H1 (cell line): ENCODE measurements at regions not wholly inside any gene's neighbourhood (a gene's known extent, or its start where the extent isn't known, plus 50 kb on each side); places are given as distances from the start of the nearest gene placed in this dataset.

ENCODE experiments used
- CTCF ChIA-PET: fragments of 300-600 bp; sonication (Branson Sonifier 250); formaldehyde crosslinking; loops from one replicate; lab custom pipeline; 2021; ENCODE audit not compliant: partially characterized antibody; lab: Charles Lee
- POLR2A ChIA-PET: fragments of 300-600 bp; sonication (Branson Sonifier 250); formaldehyde crosslinking; loops from one replicate; lab custom pipeline; 2021; ENCODE audit warnings: inconsistent platforms; ENCODE audit not compliant: partially characterized antibody; lab: Charles Lee
- DNase-seq, 2 experiments: peaks; one replicate each; pipeline versions ENCODE4 v3.0.0 to v3.0.0-alpha.2; 2010 to 2022; ENCODE audit warnings: low spot score in 2 of 2, low read depth in 1 of 2, mixed read lengths in 1 of 2
- FAIRE-seq: peaks from 2 replicates; lab custom pipeline; 2011; peaks lifted over from hg19 to GRCh38; lab: Jason Lieb, UNC
- H2AFZ ChIP-seq: 2 replicates; pipeline ENCODE4 v1.8.1; 2012; ENCODE audit warnings: low read length, inconsistent platforms
- H2AK5ac ChIP-seq: 2 replicates; pipeline ENCODE4 v1.6.1; 2013; ENCODE audit warnings: low read depth, low read length
- H2BK120ac ChIP-seq: replicated peaks from 2 replicates; pipeline ENCODE3; 2013; ENCODE audit warnings: low read depth, low read length, inconsistent platforms
- H2BK12ac ChIP-seq: 2 replicates; pipeline ENCODE4 v1.6.1; 2013; ENCODE audit warnings: low read depth, low read length
- H2BK15ac ChIP-seq: 2 replicates; pipeline ENCODE4 v1.6.1; 2013; ENCODE audit warnings: low read length
- H2BK20ac ChIP-seq: 2 replicates; pipeline ENCODE4 v1.6.1; 2013; ENCODE audit warnings: low read length
- H2BK5ac ChIP-seq: 2 replicates; pipeline ENCODE4 v1.6.1; 2013; ENCODE audit warnings: low read depth, low read length
- H3K14ac ChIP-seq: 2 replicates; pipeline ENCODE4 v1.6.1; 2013; ENCODE audit warnings: inconsistent platforms; ENCODE audit not compliant: insufficient read length
- H3K18ac ChIP-seq: 2 replicates; pipeline ENCODE4 v1.6.1; 2013; ENCODE audit warnings: low read length; ENCODE audit errors: extremely low read depth
- H3K23ac ChIP-seq: 2 replicates; pipeline ENCODE4 v1.6.1; 2013; ENCODE audit warnings: inconsistent platforms; ENCODE audit not compliant: insufficient read length
- H3K23me2 ChIP-seq: 2 replicates; pipeline ENCODE4 v1.6.1; 2013; ENCODE audit warnings: low read depth, low read length
- H3K27ac ChIP-seq: 2 replicates; pipeline ENCODE4 v1.6.1; 2011; ENCODE audit warnings: low read depth, low read length, inconsistent platforms
- H3K27me3 ChIP-seq, 4 experiments: replicated peaks in 1 of 4; 1 replicate in 1 of 4; 2 replicates in 3 of 4; pipeline versions ENCODE4 v1.6.1 to v1.8.1; 2011 to 2013; ENCODE audit warnings: low read length in 3 of 4, mild to moderate bottlenecking in 3 of 4, inconsistent platforms in 2 of 4, mixed read lengths in 2 of 4, moderate library complexity in 1 of 4; ENCODE audit not compliant: control insufficient read depth in 3 of 4, insufficient read depth in 3 of 4; ENCODE audit errors: extremely low read depth in 1 of 4
- H3K36me3 ChIP-seq, 4 experiments: 2 replicates each; pipeline versions ENCODE4 v1.6.1 to v1.8.1; 2011 to 2013; ENCODE audit warnings: mild to moderate bottlenecking in 4 of 4, low read length in 3 of 4, moderate library complexity in 2 of 4, control low read depth in 1 of 4, inconsistent platforms in 1 of 4; ENCODE audit not compliant: insufficient read depth in 4 of 4, control insufficient read depth in 2 of 4
- H3K4ac ChIP-seq: replicated peaks from 2 replicates; pipeline ENCODE3; 2013; ENCODE audit warnings: low read length, low read depth, mixed read lengths, inconsistent platforms; ENCODE audit not compliant: insufficient read length
- H3K4me1 ChIP-seq, 4 experiments: replicated peaks in 1 of 4; 1 replicate in 1 of 4; 2 replicates in 3 of 4; pipeline versions ENCODE4 v1.6.1 to v1.8.1; 2011 to 2013; ENCODE audit warnings: low read length in 3 of 4, inconsistent platforms in 2 of 4, mixed read lengths in 1 of 4; ENCODE audit not compliant: insufficient read depth in 4 of 4, control insufficient read depth in 3 of 4
- H3K4me2 ChIP-seq, 2 experiments: 2 replicates each; pipeline versions ENCODE4 v1.6.1 to v1.8.1; 2011 to 2013; ENCODE audit warnings: low read depth in 2 of 2, low read length in 2 of 2, control low read depth in 1 of 2, inconsistent platforms in 1 of 2, mild to moderate bottlenecking in 1 of 2; ENCODE audit not compliant: insufficient read depth in 1 of 2
- H3K4me3 ChIP-seq, 4 experiments: fragments of 200-600, 300-600 bp in 1 of 4; sonication (generic), shearing (Covaris generic), sonication (Bioruptor Twin) in 1 of 4; 2 replicates each; pipeline versions ENCODE4 v1.5.1 to v1.8.1; 2011 to 2016; ENCODE audit warnings: low read length in 4 of 4, low read depth in 3 of 4, control low read depth in 2 of 4, inconsistent platforms in 2 of 4, mild to moderate bottlenecking in 2 of 4, mixed read lengths in 1 of 4, moderate library complexity in 1 of 4; ENCODE audit not compliant: insufficient read depth in 2 of 4; ENCODE audit errors: extremely low read depth in 1 of 4
- H3K56ac ChIP-seq: replicated peaks from 2 replicates; pipeline ENCODE3; 2013; ENCODE audit warnings: low read depth, mild to moderate bottlenecking, mixed read lengths, low read length, inconsistent platforms; ENCODE audit not compliant: insufficient read length
- H3K79me1 ChIP-seq: 2 replicates; pipeline ENCODE4 v1.6.1; 2013; ENCODE audit warnings: low read depth, low read length, control low read depth
- H3K79me2 ChIP-seq, 2 experiments: 2 replicates each; pipeline versions ENCODE4 v1.6.1 to v1.8.1; 2012 to 2013; ENCODE audit warnings: low read length in 2 of 2, mild to moderate bottlenecking in 2 of 2, inconsistent platforms in 1 of 2; ENCODE audit not compliant: insufficient read depth in 2 of 2, control insufficient read depth in 1 of 2
- H3K9ac ChIP-seq, 4 experiments: replicated peaks in 1 of 4; 1 replicate in 1 of 4; 2 replicates in 3 of 4; pipeline versions ENCODE4 v1.6.1 to v1.8.1; 2011 to 2013; ENCODE audit warnings: low read depth in 3 of 4, low read length in 3 of 4, control low read depth in 2 of 4, mild to moderate bottlenecking in 2 of 4, moderate library complexity in 2 of 4, inconsistent platforms in 1 of 4; ENCODE audit errors: extremely low read depth in 1 of 4
- H3K9me3 ChIP-seq, 2 experiments: 2 replicates each; pipeline versions ENCODE4 v1.6.1 to v1.8.1; 2012 to 2013; ENCODE audit warnings: mild to moderate bottlenecking in 2 of 2, moderate library complexity in 2 of 2, control low read depth in 1 of 2, inconsistent platforms in 1 of 2, low read depth in 1 of 2, low read length in 1 of 2, mixed read lengths in 1 of 2; ENCODE audit not compliant: insufficient read depth in 2 of 2
- H4K20me1 ChIP-seq, 2 experiments: replicated peaks in 1 of 2; 2 replicates each; pipeline versions ENCODE3 to v1.8.1; 2011 to 2013; ENCODE audit warnings: inconsistent platforms in 2 of 2, low read length in 2 of 2, mild to moderate bottlenecking in 1 of 2; ENCODE audit not compliant: insufficient read depth in 2 of 2, control insufficient read depth in 1 of 2
- H4K5ac ChIP-seq: 2 replicates; pipeline ENCODE4 v1.6.1; 2013; ENCODE audit warnings: low read length, low read depth, mixed read lengths, inconsistent platforms; ENCODE audit not compliant: insufficient read length
- H4K8ac ChIP-seq: 2 replicates; pipeline ENCODE4 v1.8.0; 2013; ENCODE audit warnings: mild to moderate bottlenecking, moderate library complexity, low read length, inconsistent platforms; ENCODE audit not compliant: insufficient read depth; ENCODE audit errors: extremely low read depth
- H4K91ac ChIP-seq: replicated peaks from 2 replicates; pipeline ENCODE3; 2013; ENCODE audit warnings: low read length, mixed read lengths, inconsistent platforms; ENCODE audit not compliant: insufficient read length
- NRF1 ChIP-seq: IDR thresholded peaks from 2 replicates; pipeline ENCODE4 v1.6.1; 2011; ENCODE audit warnings: mild to moderate bottlenecking, low read depth, low read length, improper control_type of control experiment
- RXRA ChIP-seq: IDR thresholded peaks from 2 replicates; pipeline ENCODE4 v1.6.1; 2011; ENCODE audit warnings: low read depth, mild to moderate bottlenecking, low read length, moderate library complexity; ENCODE audit not compliant: insufficient read depth
- SP1 ChIP-seq: IDR thresholded peaks from 2 replicates; pipeline ENCODE4 v1.6.1; 2011; ENCODE audit warnings: low read depth, low read length
- SP4 ChIP-seq: IDR thresholded peaks from 2 replicates; pipeline ENCODE4 v1.6.1; 2012; ENCODE audit warnings: low read length, inconsistent platforms
- TBP ChIP-seq: IDR thresholded peaks from 2 replicates; pipeline ENCODE4 v1.6.1; 2011; ENCODE audit warnings: low read depth, low read length, improper control_type of control experiment
- TEAD4 ChIP-seq: IDR thresholded peaks from 2 replicates; pipeline ENCODE4 v1.6.1; 2012; ENCODE audit warnings: low read depth, low read length, inconsistent platforms, mixed read lengths
- ZNF274 ChIP-seq: IDR thresholded peaks from 2 replicates; pipeline ENCODE4 v1.7.0; 2012; ENCODE audit warnings: low read length, borderline replicate concordance; ENCODE audit errors: extremely low read depth
- WGBS, 2 experiments: shearing (Covaris generic) in 1 of 2; methylation state at CpG; one replicate each; pipeline versions ENCODE4 v1.1.6 to v1.1.7; 2013 to 2015; ENCODE audit warnings: low lambda C conversion rate in 2 of 2, mixed read lengths in 2 of 2, inconsistent platforms in 1 of 2, low coverage in 1 of 2, missing lambda C conversion rate in 1 of 2; ENCODE audit not compliant: insufficient replicate concordance in 2 of 2, insufficient coverage in 1 of 2, insufficient read length in 1 of 2; ENCODE audit errors: extremely low coverage in 1 of 2, missing lambda C conversion rate in 1 of 2; 5-methylcytosine and 5-hydroxymethylcytosine counted together
- TF ChIP-seq, protein P1 (sequence below): IDR thresholded peaks from 2 replicates; pipeline ENCODE4 v1.6.1; 2012; ENCODE audit warnings: inconsistent platforms

DNA sequence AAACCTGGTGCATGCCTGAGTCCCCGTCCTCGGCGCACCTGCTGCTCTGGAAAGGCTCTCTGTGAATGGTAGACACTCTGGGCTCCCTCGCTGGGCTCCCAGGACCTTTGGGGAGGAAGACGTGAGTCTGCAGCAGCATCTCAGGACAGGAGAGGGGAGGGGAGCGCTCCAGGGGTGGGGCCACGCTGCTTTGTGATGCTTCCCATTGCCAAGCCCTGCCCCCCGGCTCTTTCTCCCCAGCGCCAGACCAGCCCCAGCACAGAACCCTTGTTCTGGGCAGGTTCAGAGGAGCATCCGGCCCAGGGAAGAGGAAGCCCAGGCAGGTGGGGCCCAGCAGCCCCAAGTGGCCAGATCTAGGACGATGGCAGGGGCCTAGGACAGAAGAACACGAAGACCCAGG lies 111.2 kb downstream of the BRD1 start:
- no peak overlapping the region for H2BK120ac ChIP-seq
- H3K18ac ChIP-seq = no peak overlapping the region
- no peaks in the 10 kb centered on the region for H3K23me2 ChIP-seq
- H2AFZ ChIP-seq = no peak overlapping the region
- H4K8ac ChIP-seq = peak overlapping the region; percentile 71
- H2BK12ac ChIP-seq = no peak overlapping the region
- H4K20me1 ChIP-seq = peaks cover 0 to 7% of the 10 kb centered on the region in 2 experiments
- DNase-seq (no peak), FAIRE-seq (no peak)
- H3K9me3 ChIP-seq = no peaks in the 10 kb centered on the region
- no peaks in the 10 kb centered on the region for H3K79me2 ChIP-seq
- no peak overlapping the region for H2AK5ac ChIP-seq
- ChIA-PET POLR2A (no interaction called here), CTCF (no interaction called here)
- no peaks in the 10 kb centered on the region; a peak in 1 of 7 replicates for H3K27me3 ChIP-seq
- no peak overlapping the region for H3K4ac ChIP-seq
- H3K36me3 ChIP-seq = no peaks in the 10 kb centered on the region
- H3K27ac ChIP-seq = no peak overlapping the region
- peaks cover 0 to 5% (median 0%) of the 10 kb centered on the region in 4 experiments; a peak in 2 of 7 replicates for H3K4me1 ChIP-seq
- no peak overlapping the region for H4K91ac ChIP-seq
- no peak overlapping the region for H3K4me3 ChIP-seq
- H3K14ac ChIP-seq = no peak overlapping the region
- H3K56ac ChIP-seq = no peak overlapping the region
- H3K23ac ChIP-seq = no peak overlapping the region
- WGBS, 2 experiments = 71% methylated on average over 9 of the region's 12 CpGs; no CpG with 5 or more reads in 1 of the 2 experiments
- H4K5ac ChIP-seq = no peak overlapping the region
- no peak overlapping the region for H3K9ac ChIP-seq
- no peak overlapping the region for H2BK20ac ChIP-seq
- no peak overlapping the region for H3K4me2 ChIP-seq
- H2BK15ac ChIP-seq = no peak overlapping the region
- no peak overlapping the region for H2BK5ac ChIP-seq
- no peaks in the 10 kb centered on the region for H3K79me1 ChIP-seq
- TF ChIP-seq RXRA (no peak), TEAD4 (no peak), ZNF274 (no peak), SP4 (no peak), NRF1 (no peak), TBP (no peak), SP1 (no peak)
- TF ChIP-seq, protein P1, sequence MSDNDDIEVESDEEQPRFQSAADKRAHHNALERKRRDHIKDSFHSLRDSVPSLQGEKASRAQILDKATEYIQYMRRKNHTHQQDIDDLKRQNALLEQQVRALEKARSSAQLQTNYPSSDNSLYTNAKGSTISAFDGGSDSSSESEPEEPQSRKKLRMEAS = no peak
